Fibroblast of the aortic adventitia (primary cell): ENCODE measurements at regions not wholly inside any gene's neighbourhood (a gene's known extent, or its start where the extent isn't known, plus 50 kb on each side); places are given as distances from the start of the nearest gene placed in this dataset.
"Not testable (repeated sequence)": the region's sequence is repeated elsewhere in the genome, so short reads cannot be mapped to it uniquely, and the experiment has no call there.

Experiments used
- DNase-seq: peaks from one replicate; pipeline ENCODE4 v3.0.0-alpha.2; 2010; ENCODE audit warnings: low read depth
- H3K4me3 ChIP-seq: 2 replicates; pipeline ENCODE4 v1.5.1; 2011; ENCODE audit warnings: low read depth, mild to moderate bottlenecking, control low read depth, low read length, moderate library complexity
- TF ChIP-seq, protein P1 (sequence below): IDR thresholded peaks from 2 replicates; pipeline ENCODE4 v1.5.1; 2011; ENCODE audit warnings: mild to moderate bottlenecking, low read length, control low read depth, inconsistent platforms; ENCODE audit not compliant: insufficient read depth

DNA sequence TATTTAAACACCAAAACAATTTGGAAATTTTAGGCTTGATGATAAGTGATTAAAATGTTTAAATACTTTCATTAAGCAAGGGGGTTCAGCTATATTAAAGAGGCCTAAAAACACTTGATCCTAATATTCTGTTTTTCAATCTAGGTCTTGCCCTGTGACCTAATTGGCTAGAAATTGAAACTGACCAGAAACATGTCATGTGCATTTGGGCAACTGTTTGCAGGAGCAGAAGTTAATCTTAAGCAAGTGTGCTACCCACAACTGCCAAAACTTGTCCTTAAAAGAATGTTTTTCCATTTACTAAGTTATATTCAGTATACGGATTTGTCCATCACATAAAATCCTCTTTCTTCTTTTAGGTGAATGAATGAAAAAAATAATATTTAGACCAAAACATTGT, 167.3 kb downstream of the PPP1R3A start:
- H3K4me3 ChIP-seq, result no peak overlapping the region
- DNase-seq, result no peak
- TF ChIP-seq, protein P1, sequence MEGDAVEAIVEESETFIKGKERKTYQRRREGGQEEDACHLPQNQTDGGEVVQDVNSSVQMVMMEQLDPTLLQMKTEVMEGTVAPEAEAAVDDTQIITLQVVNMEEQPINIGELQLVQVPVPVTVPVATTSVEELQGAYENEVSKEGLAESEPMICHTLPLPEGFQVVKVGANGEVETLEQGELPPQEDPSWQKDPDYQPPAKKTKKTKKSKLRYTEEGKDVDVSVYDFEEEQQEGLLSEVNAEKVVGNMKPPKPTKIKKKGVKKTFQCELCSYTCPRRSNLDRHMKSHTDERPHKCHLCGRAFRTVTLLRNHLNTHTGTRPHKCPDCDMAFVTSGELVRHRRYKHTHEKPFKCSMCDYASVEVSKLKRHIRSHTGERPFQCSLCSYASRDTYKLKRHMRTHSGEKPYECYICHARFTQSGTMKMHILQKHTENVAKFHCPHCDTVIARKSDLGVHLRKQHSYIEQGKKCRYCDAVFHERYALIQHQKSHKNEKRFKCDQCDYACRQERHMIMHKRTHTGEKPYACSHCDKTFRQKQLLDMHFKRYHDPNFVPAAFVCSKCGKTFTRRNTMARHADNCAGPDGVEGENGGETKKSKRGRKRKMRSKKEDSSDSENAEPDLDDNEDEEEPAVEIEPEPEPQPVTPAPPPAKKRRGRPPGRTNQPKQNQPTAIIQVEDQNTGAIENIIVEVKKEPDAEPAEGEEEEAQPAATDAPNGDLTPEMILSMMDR, result no peak

DNA sequence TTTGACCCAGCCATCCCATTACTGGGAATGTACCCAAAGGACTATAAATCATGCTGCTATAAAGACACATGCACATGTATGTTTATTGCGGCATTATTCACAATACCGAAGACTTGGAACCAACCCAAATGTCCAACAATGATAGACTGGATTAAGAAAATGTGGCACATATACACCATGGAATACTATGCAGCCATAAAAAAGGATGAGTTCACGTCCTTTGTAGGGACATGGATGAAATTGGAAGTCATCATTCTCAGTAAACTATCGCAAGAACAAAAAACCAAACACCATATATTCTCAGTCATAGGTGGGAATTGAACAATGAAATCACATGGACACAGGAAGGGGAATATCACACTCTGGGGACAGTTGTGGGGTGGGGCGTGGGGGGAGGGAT, 170.4 kb downstream of the PPP1R3A start:
- not testable (repeated sequence) for DNase-seq, H3K4me3 ChIP-seq

DNA sequence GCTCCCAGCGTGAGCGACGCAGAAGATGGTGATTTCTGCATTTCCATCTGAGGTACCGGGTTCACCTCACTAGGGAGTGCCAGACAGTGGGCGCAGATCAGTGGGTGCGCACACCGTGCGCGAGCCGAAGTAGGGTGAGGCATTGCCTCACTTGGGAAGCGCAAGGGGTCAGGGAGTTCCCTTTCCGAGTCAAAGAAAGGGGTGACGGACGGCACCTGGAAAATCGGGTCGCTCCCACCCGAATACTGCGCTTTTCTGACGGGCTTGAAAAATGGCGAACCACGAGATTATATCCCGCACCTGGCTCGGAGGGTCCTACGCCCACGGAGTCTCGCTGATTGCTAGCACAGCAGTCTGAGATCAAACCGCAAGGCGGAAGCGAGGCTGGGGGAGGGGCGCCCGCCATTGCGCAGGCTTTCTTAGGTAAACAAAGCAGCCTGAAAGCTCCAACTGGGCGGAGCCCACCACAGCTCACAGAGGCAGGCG, 175.8 kb downstream of the PPP1R3A start:
- not testable (repeated sequence) for H3K4me3 ChIP-seq, DNase-seq

DNA sequence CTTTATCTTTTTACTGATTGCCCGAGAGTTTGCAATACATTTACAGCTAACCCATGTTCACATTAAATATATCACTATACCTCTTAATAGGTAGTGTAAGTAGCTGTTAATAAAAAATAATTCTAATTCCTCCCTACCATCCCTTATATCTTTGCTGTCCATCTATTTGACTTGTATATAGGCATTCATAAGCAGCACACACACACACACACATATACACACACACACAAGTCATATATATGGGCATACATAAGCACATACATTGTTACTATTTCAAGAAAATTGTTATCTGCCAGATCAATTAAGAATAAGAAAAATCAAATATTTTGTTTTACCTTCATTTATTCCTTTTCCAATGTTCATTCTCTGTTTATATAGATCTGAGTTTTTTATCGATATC, 176.4 kb downstream of the PPP1R3A start:
- no peak for DNase-seq
- TF ChIP-seq, protein P1, result no peak
- no peak overlapping the region for H3K4me3 ChIP-seq

DNA sequence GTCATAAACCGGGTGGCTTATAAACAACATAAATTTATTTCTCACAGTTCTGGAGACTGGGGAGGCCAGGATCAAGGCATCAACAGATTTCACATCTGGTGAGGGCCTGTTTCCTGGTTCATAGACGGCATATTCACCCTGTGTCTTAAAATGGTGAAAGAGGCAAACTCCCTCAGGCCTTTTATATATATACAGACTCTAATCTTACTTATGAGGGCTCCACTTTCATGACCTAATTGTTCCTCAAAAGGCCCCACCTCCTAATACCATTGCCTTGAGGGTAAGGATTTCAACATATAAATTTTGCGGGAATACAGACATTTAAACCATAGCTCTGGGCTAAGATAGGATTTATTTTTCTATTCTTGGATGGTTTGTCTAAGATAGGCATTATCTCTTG, 187.2 kb downstream of the PPP1R3A start:
- TF ChIP-seq, protein P1, result no peak
- DNase-seq, result no peak
- no peak overlapping the region for H3K4me3 ChIP-seq

DNA sequence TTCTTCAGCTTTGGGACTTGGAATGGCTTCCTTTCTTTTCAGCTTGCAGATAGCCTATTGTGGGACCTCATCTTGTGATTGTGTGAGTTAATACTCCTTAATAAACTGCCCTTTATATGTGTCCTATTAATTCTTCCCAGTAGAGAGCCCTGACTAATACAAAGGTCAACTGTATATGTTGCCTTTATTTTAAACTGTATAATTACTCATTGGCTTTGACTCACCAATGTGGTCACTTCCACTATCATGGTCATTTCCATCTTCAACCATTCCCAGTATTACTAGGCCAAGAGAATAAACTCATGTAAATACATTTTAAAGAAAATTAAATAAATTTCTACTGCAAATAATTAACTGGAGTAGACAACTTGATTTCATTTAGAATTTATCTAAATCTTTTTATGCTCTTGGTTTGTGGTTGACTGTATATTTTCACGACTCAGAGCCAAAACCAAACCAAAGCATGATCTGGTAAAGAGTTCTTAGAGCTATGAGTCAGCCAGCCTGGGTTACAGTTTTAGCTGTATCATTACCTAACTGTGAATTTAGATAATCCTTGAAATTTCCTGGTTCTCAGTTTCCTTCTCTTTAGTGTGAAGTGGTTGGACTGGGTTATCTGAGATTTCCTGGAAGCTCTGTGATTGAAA, 188.4 kb downstream of the PPP1R3A start:
- TF ChIP-seq, protein P1, result no peak
- peak; percentile 73 for DNase-seq

DNA sequence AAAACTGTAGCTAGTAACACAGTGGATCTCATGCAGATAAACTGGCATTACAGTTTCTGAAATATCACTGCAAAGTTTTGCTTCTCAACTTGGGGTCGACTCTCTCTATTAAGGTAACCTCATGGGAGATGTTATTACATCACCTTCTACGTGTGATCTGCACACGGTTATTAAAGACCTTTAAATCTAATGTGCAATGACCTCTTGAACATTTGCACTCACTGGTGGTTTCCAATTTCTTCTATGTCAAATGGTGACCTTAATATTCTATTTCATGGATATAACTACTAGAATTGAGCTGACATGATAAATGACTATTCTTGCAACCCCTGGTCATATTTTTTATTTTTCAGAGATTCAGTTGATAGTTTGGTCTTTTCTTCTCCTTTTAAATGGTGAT, 191.3 kb downstream of the PPP1R3A start:
- TF ChIP-seq, protein P1, result no peak
- no peak for DNase-seq
- no peak overlapping the region for H3K4me3 ChIP-seq

More for the DNA sequence above, 188.4 kb downstream of the PPP1R3A start:
- no peak overlapping the region for H3K4me3 ChIP-seq

DNA sequence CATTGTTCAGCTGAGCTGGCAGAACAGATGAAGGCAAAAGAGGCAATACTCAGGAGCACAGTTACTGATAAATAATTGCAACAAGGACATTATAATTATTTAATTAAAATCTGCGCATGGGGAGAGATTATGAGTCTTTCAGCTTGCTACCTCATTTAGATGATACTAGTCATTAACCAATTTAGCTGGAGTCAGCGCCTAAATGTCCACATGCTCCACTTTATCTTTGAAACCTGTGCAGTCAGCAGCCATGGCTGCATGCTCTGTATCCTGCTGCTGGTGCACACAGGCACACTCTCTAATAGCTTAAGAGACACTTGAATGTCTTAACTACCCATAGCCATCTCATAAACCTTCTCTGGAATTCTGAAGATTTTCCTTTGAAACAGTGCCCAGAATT, 196.8 kb downstream of the PPP1R3A start:
- TF ChIP-seq, protein P1, result no peak
- no peak for DNase-seq
- no peak overlapping the region for H3K4me3 ChIP-seq
